RCC 7860 (cell line): ENCODE measurements at regions not wholly inside any gene's neighbourhood (a gene's known extent, or its start where the extent isn't known, plus 50 kb on each side); places are given as distances from the start of the nearest gene placed in this dataset.
"Not testable (repeated sequence)": the region's sequence is repeated elsewhere in the genome, so short reads cannot be mapped to it uniquely, and the experiment has no call there.

Source experiments
- DNase-seq: peaks from one replicate; pipeline ENCODE4 v3.0.0-alpha.2; 2015; ENCODE audit warnings: low spot score
- FAIRE-seq: peaks from 2 replicates; lab custom pipeline; 2012; peaks lifted over from hg19 to GRCh38; lab: Jason Lieb, UNC

GRCh38 chrX:150273575-150274294, 89.4 kb upstream of the MAMLD1 start:
- DNase-seq, FAIRE-seq: not testable (repeated sequence)

GRCh38 chrX:150282953-150283352, 80.2 kb upstream of the MAMLD1 start:
- FAIRE-seq (no peak), DNase-seq (no peak)

GRCh38 chrX:150291014-150291413, 72.1 kb upstream of the MAMLD1 start:
- DNase-seq (no peak), FAIRE-seq (no peak)

GRCh38 chrX:150293311-150294013, 69.7 kb upstream of the MAMLD1 start:
- DNase-seq (no peak), FAIRE-seq (no peak)

- DNase-seq (no peak), FAIRE-seq (no peak)
Observed at GRCh38 chrX:150298841-150299551, 64.1 kb upstream of the MAMLD1 start.

- FAIRE-seq (no peak), DNase-seq (no peak)
Observed at GRCh38 chrX:150299579-150299978, 63.5 kb upstream of the MAMLD1 start.

- no peak for FAIRE-seq
- DNase-seq, result no peak
Observed at GRCh38 chrX:150303386-150304097, 59.6 kb upstream of the MAMLD1 start.

- FAIRE-seq, result no peak
- no peak for DNase-seq
Observed at GRCh38 chrX:150306002-150306401, 57.1 kb upstream of the MAMLD1 start.

GRCh38 chrX:150308041-150308440, 55.1 kb upstream of the MAMLD1 start:
- DNase-seq (no peak), FAIRE-seq (no peak)

GRCh38 chrX:150308532-150309157, 54.5 kb upstream of the MAMLD1 start:
- DNase-seq, result no peak
- FAIRE-seq, result no peak

GRCh38 chrX:150310417-150310816, 52.7 kb upstream of the MAMLD1 start:
- FAIRE-seq (no peak), DNase-seq (no peak)

GRCh38 chrX:150310881-150311280, 52.2 kb upstream of the MAMLD1 start:
- no peak for FAIRE-seq
- no peak for DNase-seq

- FAIRE-seq, result no peak
- no peak for DNase-seq
Observed at GRCh38 chrX:150312931-150313330, 50.2 kb upstream of the MAMLD1 start.
